ENCODE measurements at regions not wholly inside any gene's neighbourhood (a gene's known extent, or its start where the extent isn't known, plus 50 kb on each side); places are given as distances from the start of the nearest gene placed in this dataset.

- no peak for TF ChIP-seq EZH2 (IDR thresholded peaks at IDR 0.05; ENCODE audit: borderline replicate concordance, low read depth, low read length, severe bottlenecking)
- TF ChIP-seq, protein P1, sequence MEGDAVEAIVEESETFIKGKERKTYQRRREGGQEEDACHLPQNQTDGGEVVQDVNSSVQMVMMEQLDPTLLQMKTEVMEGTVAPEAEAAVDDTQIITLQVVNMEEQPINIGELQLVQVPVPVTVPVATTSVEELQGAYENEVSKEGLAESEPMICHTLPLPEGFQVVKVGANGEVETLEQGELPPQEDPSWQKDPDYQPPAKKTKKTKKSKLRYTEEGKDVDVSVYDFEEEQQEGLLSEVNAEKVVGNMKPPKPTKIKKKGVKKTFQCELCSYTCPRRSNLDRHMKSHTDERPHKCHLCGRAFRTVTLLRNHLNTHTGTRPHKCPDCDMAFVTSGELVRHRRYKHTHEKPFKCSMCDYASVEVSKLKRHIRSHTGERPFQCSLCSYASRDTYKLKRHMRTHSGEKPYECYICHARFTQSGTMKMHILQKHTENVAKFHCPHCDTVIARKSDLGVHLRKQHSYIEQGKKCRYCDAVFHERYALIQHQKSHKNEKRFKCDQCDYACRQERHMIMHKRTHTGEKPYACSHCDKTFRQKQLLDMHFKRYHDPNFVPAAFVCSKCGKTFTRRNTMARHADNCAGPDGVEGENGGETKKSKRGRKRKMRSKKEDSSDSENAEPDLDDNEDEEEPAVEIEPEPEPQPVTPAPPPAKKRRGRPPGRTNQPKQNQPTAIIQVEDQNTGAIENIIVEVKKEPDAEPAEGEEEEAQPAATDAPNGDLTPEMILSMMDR (IDR thresholded peaks at IDR 0.05; ENCODE audit: extremely low read depth in 1 of 2, insufficient read depth in 1 of 2, low read depth in 1 of 2, low read length in 2 of 2), result no peak
- TF ChIP-seq, protein P2, sequence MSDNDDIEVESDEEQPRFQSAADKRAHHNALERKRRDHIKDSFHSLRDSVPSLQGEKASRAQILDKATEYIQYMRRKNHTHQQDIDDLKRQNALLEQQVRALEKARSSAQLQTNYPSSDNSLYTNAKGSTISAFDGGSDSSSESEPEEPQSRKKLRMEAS (IDR thresholded peaks at IDR 0.05; ENCODE audit: insufficient read depth, insufficient read length), result no peak
- TF ChIP-seq JUN (IDR thresholded peaks at IDR 0.05; ENCODE audit: borderline replicate concordance, insufficient read depth, insufficient read length, low read depth), result no peak
- no peak for TF ChIP-seq POLR2A (IDR thresholded peaks at IDR 0.05; ENCODE audit: low read depth, low read length)
These were observed 102.7 kb downstream of the DACT1 start for GRCh38 chr14:58740379-58740935.
